B cell (primary cell): ENCODE measurements at regions not wholly inside any gene's neighbourhood (a gene's known extent, or its start where the extent isn't known, plus 50 kb on each side); places are given as distances from the start of the nearest gene placed in this dataset.

Experiments used
- ATAC-seq: fragments of 200-7000 bp; cut with Tn5 transposase; one replicate; pipeline ENCODE4 v1.10.0; 2021; ENCODE audit warnings: low read depth, mild to moderate bottlenecking, moderate number of reproducible peaks, moderate library complexity
- CTCF ChIA-PET: fragments of 350-600 bp; sonication (Branson Sonifier 250); formaldehyde crosslinking; loops from one replicate; lab custom pipeline; 2021; ENCODE audit warnings: antibody characterized with exemption, inconsistent platforms; lab: Charles Lee
- POLR2A ChIA-PET: fragments of 350-600 bp; sonication (Branson Sonifier 250); formaldehyde crosslinking; loops from one replicate; lab custom pipeline; 2021; ENCODE audit warnings: antibody characterized with exemption; lab: Charles Lee
- DNase-seq: peaks from one replicate; pipeline ENCODE4 v3.0.0; 2013
- H2AFZ ChIP-seq: 2 replicates; pipeline ENCODE4 v1.6.1; 2012; ENCODE audit warnings: mild to moderate bottlenecking, low read depth, low read length; ENCODE audit not compliant: insufficient read depth, poor library complexity, severe bottlenecking
- H3K27ac ChIP-seq, 2 donors: 1 replicate in 1 of 2; 2 replicates in 1 of 2; pipeline ENCODE4 v1.5.1; 2012 to 2013; ENCODE audit warnings: low read length in 2 of 2, mild to moderate bottlenecking in 2 of 2, moderate library complexity in 1 of 2
- H3K27me3 ChIP-seq, 4 experiments: fragments of 200-600 bp in 1 of 4; sonication (generic) in 1 of 4; replicated peaks in 1 of 4; 1 replicate in 2 of 4; 2 replicates in 2 of 4; pipeline versions ENCODE4 v1.6.1 to v1.7.0; 2013 to 2016; ENCODE audit warnings: low read length in 3 of 4, mild to moderate bottlenecking in 2 of 4, mixed read lengths in 1 of 4, moderate library complexity in 1 of 4; ENCODE audit not compliant: insufficient read depth in 4 of 4, control insufficient read depth in 3 of 4; ENCODE audit errors: control extremely low read depth in 1 of 4
- H3K36me3 ChIP-seq, 2 experiments: replicated peaks in 1 of 2; 1 replicate in 1 of 2; 2 replicates in 1 of 2; pipeline versions ENCODE4 v1.6.1 to v1.7.1; 2013; ENCODE audit warnings: low read length in 1 of 2; ENCODE audit not compliant: insufficient read depth in 2 of 2, control insufficient read depth in 1 of 2; ENCODE audit errors: control extremely low read depth in 1 of 2, extremely low read depth in 1 of 2
- H3K4me1 ChIP-seq, 2 donors: fragments of 200-600 bp in 1 of 2; sonication (generic) in 1 of 2; 1 replicate in 1 of 2; 2 replicates in 1 of 2; pipeline versions ENCODE4 v1.5.1 to v1.6.1; 2013 to 2017; ENCODE audit warnings: low read length in 2 of 2; ENCODE audit not compliant: control insufficient read depth in 2 of 2, insufficient read depth in 2 of 2
- H3K4me2 ChIP-seq: replicated peaks from 2 replicates; pipeline ENCODE3; 2012; ENCODE audit warnings: mild to moderate bottlenecking, low read depth, low read length; ENCODE audit not compliant: poor library complexity, severe bottlenecking
- H3K4me3 ChIP-seq, 5 experiments: fragments of 200-600 bp in 1 of 5; sonication (generic) in 1 of 5; 1 replicate in 3 of 5; 2 replicates in 2 of 5; pipeline versions ENCODE4 v1.5.1 to v1.7.0; 2011 to 2016; ENCODE audit warnings: low read length in 4 of 5, mild to moderate bottlenecking in 4 of 5, low read depth in 2 of 5, control low read depth in 1 of 5, moderate library complexity in 1 of 5; ENCODE audit not compliant: insufficient read depth in 1 of 5; ENCODE audit errors: control extremely low read depth in 1 of 5, extremely low read depth in 1 of 5
- H3K79me2 ChIP-seq: fragments of 200-600 bp; sonication (generic); one replicate; pipeline ENCODE4 v1.6.0; 2016; ENCODE audit warnings: low read length; ENCODE audit not compliant: control insufficient read depth, insufficient read depth
- H3K9ac ChIP-seq: fragments of 200-600 bp; sonication (generic); 2 replicates; pipeline ENCODE4 v1.6.1; 2017; ENCODE audit warnings: mild to moderate bottlenecking, low read length, moderate library complexity
- H3K9me3 ChIP-seq, 3 donors: one replicate each; pipeline versions ENCODE4 v1.6.1 to v1.7.1; 2013; ENCODE audit warnings: low read length in 2 of 3; ENCODE audit not compliant: control insufficient read depth in 2 of 3, insufficient read depth in 1 of 3; ENCODE audit errors: control extremely low read depth in 1 of 3
- H4K20me1 ChIP-seq: 2 replicates; pipeline ENCODE4 v1.6.0; 2012; ENCODE audit warnings: mild to moderate bottlenecking, low read length; ENCODE audit not compliant: insufficient read depth, control insufficient read depth, poor library complexity, severe bottlenecking
- H3K27ac Mint-ChIP-seq: one replicate; pipeline ENCODE4 v1.8.0; 2021; ENCODE audit warnings: mixed read lengths
- H3K27me3 Mint-ChIP-seq: one replicate; pipeline ENCODE4 v1.8.0; 2021; ENCODE audit warnings: mixed read lengths
- H3K4me1 Mint-ChIP-seq: one replicate; pipeline ENCODE4 v1.8.0; 2021; ENCODE audit warnings: mixed read lengths
- H3K4me3 Mint-ChIP-seq: one replicate; pipeline ENCODE4 v1.8.0; 2021; ENCODE audit warnings: mixed read lengths
- H3K9me3 Mint-ChIP-seq: one replicate; pipeline ENCODE4 v1.8.0; 2022; ENCODE audit warnings: mixed read lengths; ENCODE audit not compliant: insufficient read depth
- EZH2 ChIP-seq: IDR thresholded peaks from 2 replicates; pipeline ENCODE4 v1.6.1; 2012; ENCODE audit warnings: borderline replicate concordance, low read depth, mild to moderate bottlenecking, moderate library complexity, low read length; ENCODE audit not compliant: insufficient read depth, poor library complexity, severe bottlenecking
- WGBS: methylation state at CpG from one replicate; pipeline ENCODE4 v1.1.5; 2013; ENCODE audit warnings: missing lambda C conversion rate; ENCODE audit not compliant: insufficient coverage; 5-methylcytosine and 5-hydroxymethylcytosine counted together
- intact Hi-C: fragments of 100-400 bp; cut with micrococcal nuclease; formaldehyde crosslinking; loops from one replicate; pipeline ENCODE4 v1.10.0; 2022
- TF ChIP-seq, protein P1 (sequence below): fragments of 200-600 bp; IDR thresholded peaks from one replicate; pipeline ENCODE4 v1.8.0; 2022; ENCODE audit warnings: antibody characterized with exemption, mild to moderate bottlenecking

DNA sequence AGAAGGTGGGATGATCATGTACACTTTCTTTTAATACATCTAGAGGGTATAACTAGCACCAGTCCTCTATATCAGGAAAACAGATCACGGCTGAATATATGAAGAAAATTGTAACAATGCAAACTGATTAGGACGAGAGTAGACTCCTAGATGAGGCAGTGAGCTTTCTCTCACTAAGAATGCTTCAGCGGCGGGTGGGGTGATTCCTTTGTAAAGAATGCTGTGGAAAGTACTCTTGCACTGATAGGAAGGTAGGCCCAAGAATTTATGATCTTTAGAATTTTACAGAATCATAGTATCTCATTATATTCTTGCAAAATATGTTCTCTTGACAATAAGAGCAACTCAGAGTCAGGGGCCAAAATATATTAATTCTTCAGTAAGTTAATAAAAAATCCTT is 133.0 kb downstream of the LMNTD1 start:
- H3K36me3 ChIP-seq: no peaks in the 10 kb centered on the region
- no peak overlapping the region for H3K4me2 ChIP-seq
- no peak overlapping the region for H3K27ac ChIP-seq
- H3K4me1 ChIP-seq: no peaks in the 10 kb centered on the region
- H3K4me3 ChIP-seq: no peak overlapping the region
- H3K9ac ChIP-seq: no peak overlapping the region
- intact Hi-C loops: no loop called here
- no peaks in the 10 kb centered on the region for H4K20me1 ChIP-seq
- no peaks in the 10 kb centered on the region for H3K4me1 Mint-ChIP-seq
- H3K27ac Mint-ChIP-seq: no peak overlapping the region
- H3K27me3 ChIP-seq: no peaks in the 10 kb centered on the region
- no CpG with 5 or more reads among the region's 4 CpGs for WGBS
- no peaks in the 10 kb centered on the region for H3K9me3 Mint-ChIP-seq
- peaks cover 0 to 1% (median 0%) of the 10 kb centered on the region in 3 donors for H3K9me3 ChIP-seq
- DNase-seq (no peak), ATAC-seq (no peak)
- CTCF ChIA-PET: no interaction called here
- TF ChIP-seq, protein P1, sequence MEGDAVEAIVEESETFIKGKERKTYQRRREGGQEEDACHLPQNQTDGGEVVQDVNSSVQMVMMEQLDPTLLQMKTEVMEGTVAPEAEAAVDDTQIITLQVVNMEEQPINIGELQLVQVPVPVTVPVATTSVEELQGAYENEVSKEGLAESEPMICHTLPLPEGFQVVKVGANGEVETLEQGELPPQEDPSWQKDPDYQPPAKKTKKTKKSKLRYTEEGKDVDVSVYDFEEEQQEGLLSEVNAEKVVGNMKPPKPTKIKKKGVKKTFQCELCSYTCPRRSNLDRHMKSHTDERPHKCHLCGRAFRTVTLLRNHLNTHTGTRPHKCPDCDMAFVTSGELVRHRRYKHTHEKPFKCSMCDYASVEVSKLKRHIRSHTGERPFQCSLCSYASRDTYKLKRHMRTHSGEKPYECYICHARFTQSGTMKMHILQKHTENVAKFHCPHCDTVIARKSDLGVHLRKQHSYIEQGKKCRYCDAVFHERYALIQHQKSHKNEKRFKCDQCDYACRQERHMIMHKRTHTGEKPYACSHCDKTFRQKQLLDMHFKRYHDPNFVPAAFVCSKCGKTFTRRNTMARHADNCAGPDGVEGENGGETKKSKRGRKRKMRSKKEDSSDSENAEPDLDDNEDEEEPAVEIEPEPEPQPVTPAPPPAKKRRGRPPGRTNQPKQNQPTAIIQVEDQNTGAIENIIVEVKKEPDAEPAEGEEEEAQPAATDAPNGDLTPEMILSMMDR: no peak
- no peak for TF ChIP-seq EZH2
- POLR2A ChIA-PET: no interaction called here
- H2AFZ ChIP-seq: no peak overlapping the region
- no peaks in the 10 kb centered on the region for H3K79me2 ChIP-seq
- H3K27me3 Mint-ChIP-seq: peaks cover 3% of the 10 kb centered on the region
- no peak overlapping the region for H3K4me3 Mint-ChIP-seq

DNA sequence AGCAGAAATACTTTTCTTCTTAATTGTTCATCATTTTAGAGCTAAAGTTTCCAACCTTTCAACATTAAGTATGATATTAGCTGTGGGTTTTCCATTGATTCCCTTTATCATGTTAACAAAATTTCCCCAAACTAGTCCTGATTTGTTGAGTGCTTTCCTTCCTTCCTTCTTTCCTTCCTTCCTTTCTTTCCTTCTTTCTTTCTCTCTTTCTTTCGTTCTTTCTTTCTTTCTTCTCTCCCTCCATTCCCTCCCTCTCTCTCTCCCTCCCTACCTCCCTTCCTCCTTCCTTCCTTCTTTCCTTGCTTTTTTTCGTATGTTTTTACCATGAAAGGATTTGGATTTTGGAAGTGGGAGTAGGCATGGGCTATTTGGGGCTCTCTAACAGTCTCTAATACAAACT is 133.5 kb downstream of the LMNTD1 start:
- H3K9me3 Mint-ChIP-seq: no peaks in the 10 kb centered on the region
- H3K9me3 ChIP-seq: peaks cover 0 to 1% (median 0%) of the 10 kb centered on the region in 3 donors
- CTCF ChIA-PET: no interaction called here
- no peak overlapping the region for H3K9ac ChIP-seq
- H3K79me2 ChIP-seq: no peaks in the 10 kb centered on the region
- 86% methylated on average over 1 of the region's 2 CpGs for WGBS
- H4K20me1 ChIP-seq: no peaks in the 10 kb centered on the region
- no peaks in the 10 kb centered on the region for H3K4me1 ChIP-seq
- H3K27ac Mint-ChIP-seq: no peak overlapping the region
- intact Hi-C loops: no loop called here
- no peak for ATAC-seq
- no peak for DNase-seq
- H3K4me3 ChIP-seq: no peak overlapping the region
- H3K4me1 Mint-ChIP-seq: no peaks in the 10 kb centered on the region
- H3K27me3 Mint-ChIP-seq: peaks cover 3% of the 10 kb centered on the region
- no peak overlapping the region for H3K27ac ChIP-seq
- no peak overlapping the region for H3K4me2 ChIP-seq
- POLR2A ChIA-PET: no interaction called here
- no peak for TF ChIP-seq EZH2
- TF ChIP-seq, protein P1: peak; percentile 12
- no peaks in the 10 kb centered on the region for H3K36me3 ChIP-seq
- no peak overlapping the region for H3K4me3 Mint-ChIP-seq
- no peaks in the 10 kb centered on the region for H3K27me3 ChIP-seq
- no peak overlapping the region for H2AFZ ChIP-seq
